ENCODE measurements at regions not wholly inside any gene's neighbourhood (a gene's known extent, or its start where the extent isn't known, plus 50 kb on each side); places are given as distances from the start of the nearest gene placed in this dataset.

- TF ChIP-seq CTCF (conservative IDR thresholded peaks at IDR 0.05; ENCODE audit: low read depth, low read length) (no peak), EZH2 (IDR thresholded peaks at IDR 0.05; ENCODE audit: borderline replicate concordance, low read depth, low read length, poor library complexity, severe bottlenecking) (no peak)
Measured at GRCh38 chr3:18738393-18739098, 313.4 kb upstream of the SATB1 start.
